ENCODE measurements at regions not wholly inside any gene's neighbourhood (a gene's known extent, or its start where the extent isn't known, plus 50 kb on each side); places are given as distances from the start of the nearest gene placed in this dataset.

GRCh38 chr20:58102744-58103516 is 125.5 kb downstream of the ANKRD60 start (continued):
- no peak for TF ChIP-seq ZNF331 (CRISPR knock-in tag; IDR thresholded peaks at IDR 0.05; ENCODE audit: low read depth)

- H2AFZ ChIP-seq, result no peak overlapping the region
- no peak overlapping the region for H3K27ac ChIP-seq (ENCODE audit: low read depth)
- Mint-ChIP-seq H3K4me3 (no peak overlapping the region), H3K27ac (no peak overlapping the region), H3K4me1 (no peaks in the 10 kb centered on the region), H3K27me3 (ENCODE audit: insufficient read depth, low read depth, poor library complexity) (peaks cover 5% of the 10 kb centered on the region), H3K36me3 (ENCODE audit: low read depth) (no peaks in the 10 kb centered on the region), H3K9me3 (peaks cover 4% of the 10 kb centered on the region; the same call in 2 of the 3 replicates)
- no peaks in the 10 kb centered on the region for H3K36me3 ChIP-seq (ENCODE audit: insufficient read depth)
- H3K79me2 ChIP-seq (replicated peaks; ENCODE audit: insufficient read depth), result no peaks in the 10 kb centered on the region
- DNase-seq (ENCODE audit: low spot score) (no peak), ATAC-seq (no peak)
- no peak overlapping the region for H3K4me2 ChIP-seq
- no peaks in the 10 kb centered on the region for H3F3A ChIP-seq (replicated peaks; ENCODE audit: low read depth)
- no peak overlapping the region for H3K4me3 ChIP-seq
- H3K9me2 ChIP-seq (ENCODE audit: insufficient read depth), result 0 out of 2 replicates have a peak, but pooled peaks cover 3% of the 10 kb centered on the region
- no peaks in the 10 kb centered on the region for H4K20me1 ChIP-seq (replicated peaks; ENCODE audit: insufficient read depth)
- no peaks in the 10 kb centered on the region for H3K4me1 ChIP-seq (ENCODE audit: insufficient read depth)
- H3K27me3 ChIP-seq (ENCODE audit: insufficient read depth), result no peaks in the 10 kb centered on the region
- TF ChIP-seq REST (IDR thresholded peaks at IDR 0.05; ENCODE audit: unreplicated experiment) (no peak), ZNF114 (CRISPR knock-in tag; IDR thresholded peaks at IDR 0.05) (no peak), ZNF331 (CRISPR knock-in tag; IDR thresholded peaks at IDR 0.05; ENCODE audit: low read depth) (no peak), EZH2phosphoT487 (IDR thresholded peaks at IDR 0.05; ENCODE audit: unreplicated experiment) (no peak), JUNB (IDR thresholded peaks at IDR 0.05; ENCODE audit: unreplicated experiment) (no peak), CREB1 (CRISPR knock-in tag; IDR thresholded peaks at IDR 0.05; ENCODE audit: low read depth) (no peak), CTCF (conservative IDR thresholded peaks at IDR 0.05; ENCODE audit: low read depth in 2 of 2) (no peak), STAT1 (IDR thresholded peaks at IDR 0.05; ENCODE audit: unreplicated experiment) (no peak), ZNF462 (CRISPR knock-in tag; IDR thresholded peaks at IDR 0.05) (no peak), EZH2 (IDR thresholded peaks at IDR 0.05; ENCODE audit: low read depth, unreplicated experiment) (no peak), POLR2AphosphoS5 (IDR thresholded peaks at IDR 0.05; ENCODE audit: low read depth) (no peak), NANOG (IDR thresholded peaks at IDR 0.05; ENCODE audit: borderline replicate concordance) (no peak)
Observed at GRCh38 chr20:58102261-58102660, 126.2 kb downstream of the ANKRD60 start.
